Stomach (tissue), 4 donors: ENCODE measurements at regions not wholly inside any gene's neighbourhood (a gene's known extent, or its start where the extent isn't known, plus 50 kb on each side); places are given as distances from the start of the nearest gene placed in this dataset.

Experiments
- CTCF ChIP-seq, 7 experiments: fragments of 450-650 bp in 4 of 7; fragments of 200-600 bp in 3 of 7; sonication (generic) in 3 of 7; IDR thresholded peaks; one replicate each; pipeline ENCODE4 v1.5.1; 2016 to 2019; ENCODE audit warnings: antibody characterized with exemption in 7 of 7, control low read depth in 2 of 7, mild to moderate bottlenecking in 1 of 7
- EP300 ChIP-seq: sonication (generic); formaldehyde crosslinking; IDR thresholded peaks from one replicate; pipeline ENCODE4 v1.6.1; 2017; ENCODE audit warnings: antibody characterized with exemption
- POLR2A ChIP-seq, 4 donors: fragments of 450-650 bp; IDR thresholded peaks; one replicate each; pipeline ENCODE4 v1.6.1; 2016; ENCODE audit warnings: antibody characterized with exemption in 4 of 4, control low read depth in 2 of 4, mild to moderate bottlenecking in 1 of 4, moderate library complexity in 1 of 4

DNA sequence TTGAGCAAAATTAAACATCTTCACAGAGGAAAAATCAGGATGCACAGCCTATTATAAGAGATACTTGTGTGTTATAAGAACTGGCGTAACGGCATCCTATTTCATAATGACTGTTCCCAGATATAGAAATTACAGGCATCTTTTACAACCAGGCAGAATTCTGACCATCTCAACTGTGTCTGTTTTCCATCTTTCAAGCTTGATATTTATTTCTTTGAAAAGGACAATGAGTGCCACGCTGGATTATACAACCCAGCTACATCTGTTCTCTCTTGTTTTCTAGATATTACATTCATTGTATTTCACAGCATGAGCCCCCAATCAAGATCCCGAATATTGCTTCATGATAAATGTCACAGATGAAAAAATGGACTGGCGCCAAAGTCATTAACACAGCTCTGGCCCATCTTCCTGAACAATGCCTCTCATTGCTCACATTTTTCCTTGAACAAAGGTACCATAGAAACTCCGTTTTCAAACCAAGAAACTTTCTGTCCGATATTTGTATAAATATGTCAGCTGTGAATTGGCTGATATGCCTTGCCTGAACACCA is 420.6 kb downstream of the TBL1XR1 start:
- no peak for TF ChIP-seq CTCF (IDR thresholded peaks at IDR 0.05)
- TF ChIP-seq POLR2A (IDR thresholded peaks at IDR 0.05) = no peak
- TF ChIP-seq EP300 = no peak
